DOHH2 (cell line): ENCODE measurements at regions not wholly inside any gene's neighbourhood (a gene's known extent, or its start where the extent isn't known, plus 50 kb on each side); places are given as distances from the start of the nearest gene placed in this dataset.

ENCODE experiments used
- H3F3A ChIP-seq: fragments of 200-600 bp; sonication (generic), shearing (Covaris generic); 2 replicates; pipeline ENCODE4 v1.6.0; 2016; ENCODE audit warnings: antibody characterized with exemption, mild to moderate bottlenecking; ENCODE audit not compliant: control insufficient read depth, insufficient read depth
- H3K27ac ChIP-seq: fragments of 200-600 bp; sonication (generic); 2 replicates; pipeline ENCODE4 v1.5.1; 2014; ENCODE audit warnings: low read depth, mild to moderate bottlenecking, low read length, moderate library complexity
- H3K27me3 ChIP-seq: fragments of 200-600 bp; sonication (generic); 2 replicates; pipeline ENCODE4 v1.6.1; 2014; ENCODE audit warnings: mild to moderate bottlenecking, low read length, mixed read lengths; ENCODE audit not compliant: control insufficient read depth
- H3K36me3 ChIP-seq: fragments of 200-600 bp; sonication (generic); 2 replicates; pipeline ENCODE4 v1.6.1; 2014; ENCODE audit warnings: mild to moderate bottlenecking, low read length, moderate library complexity, mixed read lengths; ENCODE audit not compliant: control insufficient read depth
- H3K4me1 ChIP-seq: fragments of 200-600 bp; sonication (generic); 2 replicates; pipeline ENCODE4 v1.6.1; 2014; ENCODE audit warnings: mild to moderate bottlenecking, low read length, mixed read lengths; ENCODE audit not compliant: control insufficient read depth
- H3K4me2 ChIP-seq: fragments of 200-600 bp; sonication (generic); 2 replicates; pipeline ENCODE4 v1.6.0; 2014; ENCODE audit warnings: mild to moderate bottlenecking, low read length, moderate library complexity
- H3K4me3 ChIP-seq: fragments of 200-600 bp; sonication (generic); 2 replicates; pipeline ENCODE4 v1.5.1; 2014; ENCODE audit warnings: mild to moderate bottlenecking, low read length, mixed read lengths
- H3K79me2 ChIP-seq: fragments of 200-600 bp; sonication (generic); 2 replicates; pipeline ENCODE4 v1.6.1; 2014; ENCODE audit warnings: mild to moderate bottlenecking, low read length, mixed read lengths; ENCODE audit not compliant: control insufficient read depth
- H3K9me2 ChIP-seq: fragments of 200-600 bp; sonication (generic); replicated peaks from 2 replicates; pipeline ENCODE4 v1.6.1; 2014; ENCODE audit warnings: mild to moderate bottlenecking, low read length, mixed read lengths; ENCODE audit not compliant: control insufficient read depth
- H3K9me3 ChIP-seq: fragments of 200-600 bp; sonication (generic); 2 replicates; pipeline ENCODE4 v1.6.1; 2014; ENCODE audit warnings: antibody characterized with exemption, low read length, mixed read lengths; ENCODE audit not compliant: control insufficient read depth, insufficient read depth
- H4K20me1 ChIP-seq: fragments of 200-600 bp; sonication (generic); 2 replicates; pipeline ENCODE4 v1.6.0; 2014; ENCODE audit warnings: low read depth, mild to moderate bottlenecking, antibody characterized with exemption, low read length, moderate library complexity; ENCODE audit not compliant: control insufficient read depth, insufficient read depth
- CTCF ChIP-seq: fragments of 200-600 bp; sonication (generic); IDR thresholded peaks from one replicate; pipeline ENCODE4 v1.5.1; 2014; ENCODE audit warnings: antibody characterized with exemption, mild to moderate bottlenecking, low read depth, low read length; ENCODE audit not compliant: poor library complexity, severe bottlenecking
- EZH2phosphoT487 ChIP-seq: fragments of 200-600 bp; sonication (generic); IDR thresholded peaks from 2 replicates; pipeline ENCODE4 v1.6.1; 2017; ENCODE audit warnings: borderline replicate concordance, mild to moderate bottlenecking, antibody characterized with exemption, low read length, moderate library complexity, mixed read lengths

- Histone ChIP-seq H3K9me2 (no peaks in the 10 kb centered on the region), H3K79me2 (no peaks in the 10 kb centered on the region), H3K4me3 (no peak overlapping the region), H3K4me1 (no peaks in the 10 kb centered on the region), H3K9me3 (no peaks in the 10 kb centered on the region), H3K27me3 (peaks cover 3% of the 10 kb centered on the region; the same call in 1 of the 2 replicates), H3K27ac (no peak overlapping the region), H3F3A (no peaks in the 10 kb centered on the region), H3K4me2 (no peak overlapping the region), H3K36me3 (no peaks in the 10 kb centered on the region), H4K20me1 (no peaks in the 10 kb centered on the region)
- TF ChIP-seq EZH2phosphoT487: no peak
- no peak for TF ChIP-seq CTCF
Measured at GRCh38 chr10:117905404-117905803, 141.3 kb downstream of the RAB11FIP2 start.

GRCh38 chr10:117911684-117912083 lies 135.1 kb downstream of the RAB11FIP2 start:
- Histone ChIP-seq H3K4me1 (no peaks in the 10 kb centered on the region), H3F3A (no peaks in the 10 kb centered on the region), H4K20me1 (no peaks in the 10 kb centered on the region), H3K4me3 (no peak overlapping the region), H3K79me2 (no peaks in the 10 kb centered on the region), H3K9me3 (no peaks in the 10 kb centered on the region), H3K27me3 (peaks cover 9% of the 10 kb centered on the region; the same call in 1 of the 2 replicates), H3K27ac (no peak overlapping the region), H3K9me2 (no peaks in the 10 kb centered on the region), H3K36me3 (no peaks in the 10 kb centered on the region), H3K4me2 (no peak overlapping the region)
- no peak for TF ChIP-seq CTCF

GRCh38 chr10:117914334-117914733 lies 132.4 kb downstream of the RAB11FIP2 start:
- Histone ChIP-seq H3K4me2 (no peak overlapping the region), H3K9me2 (no peaks in the 10 kb centered on the region), H4K20me1 (no peaks in the 10 kb centered on the region), H3F3A (no peaks in the 10 kb centered on the region), H3K9me3 (no peaks in the 10 kb centered on the region), H3K36me3 (no peaks in the 10 kb centered on the region), H3K27me3 (peaks cover 9% of the 10 kb centered on the region; the same call in 1 of the 2 replicates), H3K4me3 (no peak overlapping the region), H3K79me2 (no peaks in the 10 kb centered on the region), H3K4me1 (no peaks in the 10 kb centered on the region), H3K27ac (no peak overlapping the region)
- TF ChIP-seq CTCF: no peak
- TF ChIP-seq EZH2phosphoT487: no peak

- H3K4me3 ChIP-seq: no peak overlapping the region
- no peaks in the 10 kb centered on the region for H3K4me1 ChIP-seq
- no peaks in the 10 kb centered on the region for H3F3A ChIP-seq
- no peaks in the 10 kb centered on the region for H3K79me2 ChIP-seq
- H3K9me3 ChIP-seq: no peaks in the 10 kb centered on the region
- TF ChIP-seq CTCF (no peak), EZH2phosphoT487 (no peak)
- H3K36me3 ChIP-seq: no peaks in the 10 kb centered on the region
- H3K4me2 ChIP-seq: no peak overlapping the region
- H4K20me1 ChIP-seq: no peaks in the 10 kb centered on the region
- no peak overlapping the region for H3K27ac ChIP-seq
- no peaks in the 10 kb centered on the region for H3K27me3 ChIP-seq
- no peaks in the 10 kb centered on the region for H3K9me2 ChIP-seq
Measured at GRCh38 chr10:117920956-117921355, 125.8 kb downstream of the RAB11FIP2 start.
